IMR-90 (cell line): ENCODE measurements at regions not wholly inside any gene's neighbourhood (a gene's known extent, or its start where the extent isn't known, plus 50 kb on each side); places are given as distances from the start of the nearest gene placed in this dataset.
"Not testable (repeated sequence)": the region's sequence is repeated elsewhere in the genome, so short reads cannot be mapped to it uniquely, and the experiment has no call there.

ENCODE experiments used
- BHLHE40 ChIP-seq: fragments of 150-350 bp; IDR thresholded peaks from 2 replicates; pipeline ENCODE4 v1.6.1; 2016; ENCODE audit warnings: mild to moderate bottlenecking, low read depth, low read length
- CTCF ChIP-seq: conservative IDR thresholded peaks from 2 replicates; pipeline ENCODE4 v1.5.1; 2012; ENCODE audit warnings: mild to moderate bottlenecking, low read depth, low read length, improper control_type of control experiment
- MAFK ChIP-seq: IDR thresholded peaks from 2 replicates; pipeline ENCODE4 v1.6.1; 2012; ENCODE audit warnings: low read depth, low read length, improper control_type of control experiment
- MXI1 ChIP-seq: IDR thresholded peaks from 2 replicates; pipeline ENCODE4 v1.6.1; 2012; ENCODE audit warnings: low read depth, mild to moderate bottlenecking, low read length, moderate library complexity, borderline replicate concordance
- POLR2A ChIP-seq: IDR thresholded peaks from 2 replicates; pipeline ENCODE4 v1.6.1; 2012; ENCODE audit warnings: mild to moderate bottlenecking, low read depth, low read length
- RAD21 ChIP-seq: IDR thresholded peaks from 2 replicates; pipeline ENCODE4 v1.6.1; 2012; ENCODE audit warnings: low read length, improper control_type of control experiment
- RFX5 ChIP-seq: IDR thresholded peaks from 2 replicates; pipeline ENCODE4 v1.8.0; 2012; ENCODE audit warnings: low read depth, mild to moderate bottlenecking, low read length, moderate library complexity
- SMC3 ChIP-seq: fragments of 150-350 bp; IDR thresholded peaks from 2 replicates; pipeline ENCODE4 v1.6.1; 2016; ENCODE audit warnings: low read depth, mild to moderate bottlenecking, antibody characterized with exemption, low read length, moderate library complexity
- USF2 ChIP-seq: fragments of 150-350 bp; IDR thresholded peaks from 2 replicates; pipeline ENCODE4 v1.6.1; 2017; ENCODE audit warnings: mild to moderate bottlenecking, antibody characterized with exemption, low read length, low read depth

- not testable (repeated sequence) for TF ChIP-seq CTCF, BHLHE40, MAFK, POLR2A, RFX5, SMC3, RAD21, MXI1, USF2
Measured at GRCh38 chr2:122038816-122039215, 283.4 kb downstream of the TSN start.
